ENCODE measurements at regions not wholly inside any gene's neighbourhood (a gene's known extent, or its start where the extent isn't known, plus 50 kb on each side); places are given as distances from the start of the nearest gene placed in this dataset.
A peak's percentile ranks its signal among the peaks of the same experiment; 100 is the strongest.

GRCh38 chrX:129007631-129008030 is 515.7 kb downstream of the SMARCA1 start:
- ChIA-PET CTCF (no interaction called here), POLR2A (no interaction called here)
- TF ChIP-seq LEF1 (IDR thresholded peaks at IDR 0.05; ENCODE audit: borderline replicate concordance), result no peak
- no peak for TF ChIP-seq FOXK2 (IDR thresholded peaks at IDR 0.05)
- TF ChIP-seq FOXM1 (IDR thresholded peaks at IDR 0.05; ENCODE audit: borderline replicate concordance), result no peak
- no peak for TF ChIP-seq ELF4 (IDR thresholded peaks at IDR 0.05)
- no peak for DNase-seq (ENCODE audit: extremely low spot score)

DNA sequence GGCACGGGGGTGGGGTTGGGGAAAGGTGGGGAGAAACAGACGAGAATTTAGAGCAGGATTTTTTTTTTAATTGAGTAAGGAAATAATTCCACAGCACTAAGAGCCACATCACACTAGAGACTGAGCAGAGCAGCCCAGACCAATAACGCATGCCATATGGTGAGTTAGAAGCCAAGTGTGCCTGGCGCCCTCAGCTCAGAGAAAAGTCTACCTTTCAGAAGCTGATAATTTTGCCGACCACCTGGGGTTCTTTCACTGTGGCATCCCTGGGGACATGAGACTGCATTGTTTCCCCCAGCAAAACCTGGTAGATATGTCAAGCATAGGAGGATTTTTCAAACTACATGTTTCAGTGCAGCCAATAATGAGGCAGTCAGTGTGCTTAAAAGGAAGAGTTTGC is 516.8 kb downstream of the SMARCA1 start:
- no peak for TF ChIP-seq TARDBP (IDR thresholded peaks at IDR 0.05)
- no peak for TF ChIP-seq LEF1 (IDR thresholded peaks at IDR 0.05; ENCODE audit: borderline replicate concordance)
- TF ChIP-seq ELF4 (IDR thresholded peaks at IDR 0.05), result no peak
- TF ChIP-seq HDGF (IDR thresholded peaks at IDR 0.05; ENCODE audit: borderline replicate concordance), result no peak
- no peak for TF ChIP-seq FOXK2 (IDR thresholded peaks at IDR 0.05)
- TF ChIP-seq FOXA1 (IDR thresholded peaks at IDR 0.05), result no peak
- TF ChIP-seq ZNF384 (IDR thresholded peaks at IDR 0.05), result no peak
- no peak for TF ChIP-seq SUZ12 (IDR thresholded peaks at IDR 0.05)
- TF ChIP-seq NFRKB (IDR thresholded peaks at IDR 0.05), result no peak
- no peak for TF ChIP-seq CTBP1 (IDR thresholded peaks at IDR 0.05; ENCODE audit: borderline replicate concordance)
- no peak for DNase-seq (ENCODE audit: extremely low spot score)
- ChIA-PET POLR2A (no interaction called here), CTCF (no interaction called here)

- no peak for DNase-seq (ENCODE audit: extremely low spot score)
- POLR2A ChIA-PET, result no interaction called here
- CTCF ChIA-PET, result no interaction called here
- TF ChIP-seq ELF4 (IDR thresholded peaks at IDR 0.05) (no peak), FOXM1 (IDR thresholded peaks at IDR 0.05; ENCODE audit: borderline replicate concordance) (no peak)
These were observed 522.5 kb downstream of the SMARCA1 start for GRCh38 chrX:129000797-129001196.

DNA sequence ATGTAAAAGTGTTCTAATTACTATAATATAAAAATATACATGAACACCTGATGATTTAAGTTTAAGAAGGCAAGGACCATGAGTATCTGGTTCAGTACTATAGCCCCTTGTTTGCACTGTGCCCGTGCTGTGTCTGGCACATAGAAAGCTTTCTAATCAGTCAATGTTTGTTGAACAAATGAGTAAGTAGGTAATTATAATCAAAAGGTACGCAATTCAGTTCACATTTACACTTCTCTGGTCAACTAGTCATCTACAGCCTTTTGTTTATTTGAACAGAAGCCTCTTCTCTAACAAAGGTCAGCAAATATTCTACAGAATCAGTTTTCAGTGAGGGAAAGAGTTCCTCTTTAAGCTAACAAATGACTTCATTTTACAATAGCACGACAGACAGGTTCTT is 523.3 kb downstream of the SMARCA1 start:
- DNase-seq (ENCODE audit: extremely low spot score), result no peak
- CTCF ChIA-PET, result no interaction called here
- POLR2A ChIA-PET, result no interaction called here
- TF ChIP-seq SUZ12 (IDR thresholded peaks at IDR 0.05) (no peak), FOXA1 (IDR thresholded peaks at IDR 0.05) (no peak), ZNF384 (IDR thresholded peaks at IDR 0.05) (no peak), BHLHE40 (IDR thresholded peaks at IDR 0.05; ENCODE audit: borderline replicate concordance) (no peak), TARDBP (IDR thresholded peaks at IDR 0.05) (no peak), ELF4 (IDR thresholded peaks at IDR 0.05) (no peak), PKNOX1 (IDR thresholded peaks at IDR 0.05) (no peak), L3MBTL2 (conservative IDR thresholded peaks at IDR 0.05) (no peak), FOXK2 (IDR thresholded peaks at IDR 0.05) (no peak), SP1 (IDR thresholded peaks at IDR 0.05) (no peak), HDGF (IDR thresholded peaks at IDR 0.05; ENCODE audit: borderline replicate concordance) (no peak), LEF1 (IDR thresholded peaks at IDR 0.05; ENCODE audit: borderline replicate concordance) (no peak), ARNT (IDR thresholded peaks at IDR 0.05) (no peak), FOXM1 (IDR thresholded peaks at IDR 0.05; ENCODE audit: borderline replicate concordance) (no peak), NFRKB (IDR thresholded peaks at IDR 0.05) (no peak), CTBP1 (IDR thresholded peaks at IDR 0.05; ENCODE audit: borderline replicate concordance) (no peak)

- POLR2A ChIA-PET, result no interaction called here
- TF ChIP-seq ZNF384 (IDR thresholded peaks at IDR 0.05), result no peak
- no peak for TF ChIP-seq LEF1 (IDR thresholded peaks at IDR 0.05; ENCODE audit: borderline replicate concordance)
- no peak for TF ChIP-seq FOXK2 (IDR thresholded peaks at IDR 0.05)
- no peak for TF ChIP-seq NFRKB (IDR thresholded peaks at IDR 0.05)
- no peak for TF ChIP-seq BHLHE40 (IDR thresholded peaks at IDR 0.05; ENCODE audit: borderline replicate concordance)
- TF ChIP-seq SP1 (IDR thresholded peaks at IDR 0.05), result no peak
- TF ChIP-seq PKNOX1 (IDR thresholded peaks at IDR 0.05), result no peak
- no peak for TF ChIP-seq TARDBP (IDR thresholded peaks at IDR 0.05)
- TF ChIP-seq ELF4 (IDR thresholded peaks at IDR 0.05), result no peak
- TF ChIP-seq FOXM1 (IDR thresholded peaks at IDR 0.05; ENCODE audit: borderline replicate concordance), result no peak
- TF ChIP-seq CTBP1 (IDR thresholded peaks at IDR 0.05; ENCODE audit: borderline replicate concordance), result no peak
- TF ChIP-seq L3MBTL2 (conservative IDR thresholded peaks at IDR 0.05), result no peak
- no peak for TF ChIP-seq FOXA1 (IDR thresholded peaks at IDR 0.05)
- no peak for TF ChIP-seq ARNT (IDR thresholded peaks at IDR 0.05)
- no peak for TF ChIP-seq SUZ12 (IDR thresholded peaks at IDR 0.05)
- TF ChIP-seq HDGF (IDR thresholded peaks at IDR 0.05; ENCODE audit: borderline replicate concordance), result no peak
- CTCF ChIA-PET, result no interaction called here
- DNase-seq (ENCODE audit: extremely low spot score), result peak; percentile 28
These were observed 531.0 kb downstream of the SMARCA1 start for GRCh38 chrX:128992107-128992971.

DNA sequence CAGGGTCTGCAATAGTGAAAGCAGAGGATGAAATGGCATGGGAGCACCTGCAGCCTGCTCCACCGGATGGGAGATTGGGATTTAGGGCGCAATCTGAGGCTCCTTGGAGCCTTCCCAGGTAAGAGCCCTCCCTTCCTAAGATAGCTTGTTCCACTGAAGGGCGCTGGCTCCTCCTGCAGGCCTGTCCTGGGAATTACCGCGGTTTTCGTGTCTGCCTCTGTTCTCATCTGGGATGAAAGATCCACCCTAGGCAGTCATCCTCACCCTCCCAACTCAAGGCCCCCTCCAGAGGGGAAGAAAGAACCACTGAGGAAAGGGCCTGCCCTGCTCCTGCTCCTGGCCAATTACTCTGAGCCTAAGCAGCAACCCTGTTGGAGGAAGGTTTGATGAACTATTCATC is 547.5 kb downstream of the SMARCA1 start:
- TF ChIP-seq PKNOX1 (IDR thresholded peaks at IDR 0.05) (no peak), BHLHE40 (IDR thresholded peaks at IDR 0.05; ENCODE audit: borderline replicate concordance) (no peak), NFRKB (IDR thresholded peaks at IDR 0.05) (no peak), TARDBP (IDR thresholded peaks at IDR 0.05) (no peak), FOXA1 (IDR thresholded peaks at IDR 0.05) (no peak), SUZ12 (IDR thresholded peaks at IDR 0.05) (no peak), SP1 (IDR thresholded peaks at IDR 0.05) (no peak), CTBP1 (IDR thresholded peaks at IDR 0.05; ENCODE audit: borderline replicate concordance) (no peak), ARNT (IDR thresholded peaks at IDR 0.05) (no peak), ZNF384 (IDR thresholded peaks at IDR 0.05) (no peak), FOXM1 (IDR thresholded peaks at IDR 0.05; ENCODE audit: borderline replicate concordance) (no peak), LEF1 (IDR thresholded peaks at IDR 0.05; ENCODE audit: borderline replicate concordance) (no peak), ELF4 (IDR thresholded peaks at IDR 0.05) (no peak)
- peak; percentile 70 for DNase-seq (ENCODE audit: extremely low spot score)
- ChIA-PET CTCF (interaction anchor here (1.6 kb wide), 2 partner anchors 10 to 159 kb away, joined by 6 to 10 read pairs; no protein-coding TSS in a partner anchor), POLR2A (no interaction called here)

Data from HEK293T (cell line).